MCF 10A (cell line): ENCODE measurements at regions not wholly inside any gene's neighbourhood (a gene's known extent, or its start where the extent isn't known, plus 50 kb on each side); places are given as distances from the start of the nearest gene placed in this dataset.
A peak's percentile ranks its signal among the peaks of the same experiment; 100 is the strongest.

Experiments used
- BruUV-seq: library from RNA; stranded (reverse); fragments of 400-500 nt; replicated peaks from 2 replicates; lab custom pipeline; 2021; lab: Mats Ljungman, UMichigan
- CTCF ChIA-PET: fragments of 300-600 bp; sonication (Branson Sonifier 250); formaldehyde crosslinking; extraction: SDS; loops from one replicate; lab custom pipeline; 2021; ENCODE audit warnings: antibody characterized with exemption, inconsistent platforms; lab: Yijun Ruan, JAX
- POLR2A ChIA-PET: fragments of 300-600, 350-650 bp; sonication (Branson Sonifier 250); formaldehyde crosslinking; extraction: SDS; loops from one replicate; lab custom pipeline; 2020; ENCODE audit warnings: antibody characterized with exemption, inconsistent platforms; lab: Yijun Ruan, JAX
- DNase-seq: peaks from one replicate; pipeline ENCODE4 v3.0.0-alpha.2; 2018; ENCODE audit not compliant: unreplicated experiment
- H3K27ac Mint-ChIP-seq: one replicate; pipeline ENCODE4 v1.8.0; 2022; ENCODE audit warnings: mild to moderate bottlenecking, low read depth, mixed read lengths; ENCODE audit not compliant: unreplicated experiment
- H3K27me3 Mint-ChIP-seq: one replicate; pipeline ENCODE4 v1.8.0; 2022; ENCODE audit warnings: mixed read lengths; ENCODE audit not compliant: insufficient read depth, unreplicated experiment
- H3K36me3 Mint-ChIP-seq: one replicate; pipeline ENCODE4 v1.8.0; 2022; ENCODE audit warnings: mild to moderate bottlenecking, moderate library complexity, mixed read lengths; ENCODE audit not compliant: insufficient read depth, unreplicated experiment
- H3K4me1 Mint-ChIP-seq: one replicate; pipeline ENCODE4 v1.8.0; 2022; ENCODE audit warnings: mixed read lengths; ENCODE audit not compliant: insufficient read depth, unreplicated experiment
- H3K4me3 Mint-ChIP-seq: one replicate; pipeline ENCODE4 v1.8.0; 2022; ENCODE audit warnings: mild to moderate bottlenecking, moderate library complexity, mixed read lengths; ENCODE audit not compliant: unreplicated experiment
- H3K9me3 Mint-ChIP-seq: one replicate; pipeline ENCODE4 v1.8.0; 2022; ENCODE audit warnings: mixed read lengths; ENCODE audit not compliant: unreplicated experiment
- CTCF ChIP-seq: fragments of 200-600 bp; IDR thresholded peaks from one replicate; pipeline ENCODE4 v1.8.0; 2022; ENCODE audit warnings: antibody characterized with exemption, mild to moderate bottlenecking; ENCODE audit not compliant: unreplicated experiment
- intact Hi-C: fragments of 100-400 bp; cut with micrococcal nuclease; formaldehyde crosslinking; loops from 2 replicates; pipeline ENCODE4 v1.14.1; 2022

GRCh38 chr12:89883630-89884389, 175.2 kb upstream of the ATP2B1 start:
- peak; percentile 7 for DNase-seq
- no peak overlapping the region for H3K4me3 Mint-ChIP-seq
- H3K27me3 Mint-ChIP-seq: no peaks in the 10 kb centered on the region
- no peaks in the 10 kb centered on the region for H3K36me3 Mint-ChIP-seq
- ChIA-PET CTCF (interaction anchor here (0.6 to 1.1 kb wide), 2 partner anchors 16 to 44 kb away, joined by 3 to 4 read pairs; no protein-coding TSS in a partner anchor), POLR2A (no interaction called here)
- H3K27ac Mint-ChIP-seq: no peak overlapping the region
- TF ChIP-seq CTCF: no peak
- intact Hi-C loops: no loop called here
- no TSS peak for BruUV-seq
- no peaks in the 10 kb centered on the region for H3K4me1 Mint-ChIP-seq
- no peaks in the 10 kb centered on the region for H3K9me3 Mint-ChIP-seq

DNA sequence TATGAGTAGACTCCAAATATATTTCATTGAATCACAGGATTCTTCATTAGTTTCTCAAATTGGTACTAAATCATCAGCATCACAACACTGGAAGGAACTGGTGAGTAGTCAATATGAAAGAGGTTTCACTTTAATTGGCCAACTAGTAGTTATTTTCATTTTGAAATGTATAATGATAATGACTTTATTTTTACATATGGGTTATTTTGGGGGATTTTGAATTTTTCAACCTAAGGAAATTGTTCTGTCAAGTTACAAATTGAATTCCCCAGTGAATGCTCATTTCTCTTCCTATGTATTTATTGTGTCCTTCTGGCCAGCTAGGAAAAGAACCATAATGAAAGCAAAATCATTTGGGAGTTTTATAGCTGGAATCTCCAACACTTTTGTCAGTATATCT, 174.2 kb upstream of the ATP2B1 start:
- TF ChIP-seq CTCF: no peak
- no peak for DNase-seq
- no peak overlapping the region for H3K27ac Mint-ChIP-seq
- H3K36me3 Mint-ChIP-seq: no peaks in the 10 kb centered on the region
- H3K9me3 Mint-ChIP-seq: no peaks in the 10 kb centered on the region
- H3K4me3 Mint-ChIP-seq: no peak overlapping the region
- no TSS peak for BruUV-seq
- intact Hi-C loops: no loop called here
- no peaks in the 10 kb centered on the region for H3K4me1 Mint-ChIP-seq
- no peaks in the 10 kb centered on the region for H3K27me3 Mint-ChIP-seq
- ChIA-PET POLR2A (no interaction called here), CTCF (no interaction called here)

DNA sequence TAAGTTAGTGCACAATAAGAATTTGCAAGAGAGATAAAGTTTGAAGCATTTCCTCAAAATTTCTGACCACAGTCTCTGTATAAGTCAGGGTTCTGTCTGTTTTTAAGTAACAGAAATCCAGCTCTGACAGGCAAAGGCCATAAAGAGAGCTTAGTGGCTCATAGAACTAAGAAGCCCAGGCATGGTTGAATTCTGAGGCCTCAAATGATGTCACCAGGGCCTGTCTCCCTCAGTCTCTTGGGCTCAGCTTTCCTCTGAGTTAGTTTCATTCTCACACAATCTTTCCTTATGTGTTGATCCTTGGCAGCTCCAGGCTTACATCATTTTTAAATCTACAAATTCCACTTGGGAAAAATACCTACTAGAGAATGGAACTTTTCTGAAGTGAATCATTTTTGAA, 173.4 kb upstream of the ATP2B1 start:
- TF ChIP-seq CTCF: no peak
- ChIA-PET CTCF (no interaction called here), POLR2A (no interaction called here)
- no peaks in the 10 kb centered on the region for H3K36me3 Mint-ChIP-seq
- DNase-seq: no peak
- no peaks in the 10 kb centered on the region for H3K4me1 Mint-ChIP-seq
- no peak overlapping the region for H3K4me3 Mint-ChIP-seq
- no peaks in the 10 kb centered on the region for H3K9me3 Mint-ChIP-seq
- no TSS peak for BruUV-seq
- intact Hi-C loops: no loop called here
- H3K27ac Mint-ChIP-seq: no peak overlapping the region
- no peaks in the 10 kb centered on the region for H3K27me3 Mint-ChIP-seq

GRCh38 chr12:89880690-89881350, 172.2 kb upstream of the ATP2B1 start:
- no peak for TF ChIP-seq CTCF
- ChIA-PET POLR2A (interaction anchor here (1.1 kb wide), 1 partner anchor 9 kb away, joined by 3 read pairs; no protein-coding TSS in a partner anchor), CTCF (no interaction called here)
- Mint-ChIP-seq H3K36me3 (no peaks in the 10 kb centered on the region), H3K27ac (no peak overlapping the region), H3K4me1 (no peaks in the 10 kb centered on the region), H3K9me3 (no peaks in the 10 kb centered on the region), H3K27me3 (no peaks in the 10 kb centered on the region), H3K4me3 (no peak overlapping the region)
- DNase-seq: no peak
- intact Hi-C loops: no loop called here
- BruUV-seq: no TSS peak
